ENCODE measurements at regions not wholly inside any gene's neighbourhood (a gene's known extent, or its start where the extent isn't known, plus 50 kb on each side); places are given as distances from the start of the nearest gene placed in this dataset.

GRCh38 chr14:98647754-98648153 lies 624.2 kb downstream of the BCL11B start:
- TF ChIP-seq CTCF (IDR thresholded peaks at IDR 0.05; ENCODE audit: insufficient read depth, low read length, poor library complexity, severe bottlenecking), result no peak
- H3K27me3 ChIP-seq (replicated peaks; ENCODE audit: control insufficient read depth, insufficient read depth, low read length), result no peaks in the 10 kb centered on the region
- H3K36me3 ChIP-seq (ENCODE audit: control insufficient read depth, insufficient read depth, low read length), result no peaks in the 10 kb centered on the region
- no peak overlapping the region for H3K4me3 ChIP-seq (replicated peaks; ENCODE audit: low read depth, low read length)
- no peak for DNase-seq (ENCODE audit: extremely low read depth, insufficient read length)

GRCh38 chr14:98651037-98651436 lies 621.0 kb downstream of the BCL11B start:
- Histone ChIP-seq H3K27me3 (replicated peaks; ENCODE audit: control insufficient read depth, insufficient read depth, low read length) (no peaks in the 10 kb centered on the region), H3K36me3 (ENCODE audit: control insufficient read depth, insufficient read depth, low read length) (no peaks in the 10 kb centered on the region), H3K4me3 (replicated peaks; ENCODE audit: low read depth, low read length) (no peak overlapping the region)
- no peak for TF ChIP-seq CTCF (IDR thresholded peaks at IDR 0.05; ENCODE audit: insufficient read depth, low read length, poor library complexity, severe bottlenecking)
- no peak for DNase-seq (ENCODE audit: extremely low read depth, insufficient read length)

GRCh38 chr14:98665007-98665406 lies 607.0 kb downstream of the BCL11B start:
- TF ChIP-seq CTCF (IDR thresholded peaks at IDR 0.05; ENCODE audit: insufficient read depth, low read length, poor library complexity, severe bottlenecking), result no peak
- no peaks in the 10 kb centered on the region for H3K36me3 ChIP-seq (ENCODE audit: control insufficient read depth, insufficient read depth, low read length)
- no peak for DNase-seq (ENCODE audit: extremely low read depth, insufficient read length)
- no peak overlapping the region for H3K4me3 ChIP-seq (replicated peaks; ENCODE audit: low read depth, low read length)
- no peaks in the 10 kb centered on the region for H3K27me3 ChIP-seq (replicated peaks; ENCODE audit: control insufficient read depth, insufficient read depth, low read length)

- Histone ChIP-seq H3K4me3 (replicated peaks; ENCODE audit: low read depth, low read length) (no peak overlapping the region), H3K36me3 (ENCODE audit: control insufficient read depth, insufficient read depth, low read length) (no peaks in the 10 kb centered on the region), H3K27me3 (replicated peaks; ENCODE audit: control insufficient read depth, insufficient read depth, low read length) (no peaks in the 10 kb centered on the region)
- no peak for TF ChIP-seq CTCF (IDR thresholded peaks at IDR 0.05; ENCODE audit: insufficient read depth, low read length, poor library complexity, severe bottlenecking)
- DNase-seq (ENCODE audit: extremely low read depth, insufficient read length), result no peak
These were observed 605.5 kb downstream of the BCL11B start for GRCh38 chr14:98666545-98666944.

GRCh38 chr14:98682033-98682432 lies 590.0 kb downstream of the BCL11B start:
- TF ChIP-seq CTCF (IDR thresholded peaks at IDR 0.05; ENCODE audit: insufficient read depth, low read length, poor library complexity, severe bottlenecking), result no peak
- DNase-seq (ENCODE audit: extremely low read depth, insufficient read length), result no peak
- Histone ChIP-seq H3K27me3 (replicated peaks; ENCODE audit: control insufficient read depth, insufficient read depth, low read length) (no peaks in the 10 kb centered on the region), H3K4me3 (replicated peaks; ENCODE audit: low read depth, low read length) (no peak overlapping the region), H3K36me3 (ENCODE audit: control insufficient read depth, insufficient read depth, low read length) (no peaks in the 10 kb centered on the region)

GRCh38 chr14:98682726-98683125 lies 589.3 kb downstream of the BCL11B start:
- Histone ChIP-seq H3K27me3 (replicated peaks; ENCODE audit: control insufficient read depth, insufficient read depth, low read length) (no peaks in the 10 kb centered on the region), H3K36me3 (ENCODE audit: control insufficient read depth, insufficient read depth, low read length) (no peaks in the 10 kb centered on the region), H3K4me3 (replicated peaks; ENCODE audit: low read depth, low read length) (no peak overlapping the region)
- no peak for DNase-seq (ENCODE audit: extremely low read depth, insufficient read length)
- no peak for TF ChIP-seq CTCF (IDR thresholded peaks at IDR 0.05; ENCODE audit: insufficient read depth, low read length, poor library complexity, severe bottlenecking)

All from GM06990 (cell line).